Left ventricle myocardium superior (tissue), 1 donor: ENCODE measurements at regions not wholly inside any gene's neighbourhood (a gene's known extent, or its start where the extent isn't known, plus 50 kb on each side); places are given as distances from the start of the nearest gene placed in this dataset.
A peak's percentile ranks its signal among the peaks of the same experiment; 100 is the strongest.
"Not testable (repeated sequence)": the region's sequence is repeated elsewhere in the genome, so short reads cannot be mapped to it uniquely, and the experiment has no call there.

ENCODE experiments used
- ATAC-seq: fragments of 200-7000 bp; cut with Tn5 transposase; one replicate; pipeline ENCODE4 v1.9.1; 2020; ENCODE audit warnings: mild to moderate bottlenecking, moderate library complexity
- DNase-seq: peaks from one replicate; pipeline ENCODE4 v3.0.0-alpha.2; 2020
- intact Hi-C: fragments of 100-400 bp; cut with micrococcal nuclease; formaldehyde crosslinking; loops from one replicate; pipeline ENCODE4 v1.11.0; 2022
- donor health status: DM: no; HTN: yes; CAD: no; lungs with severe emphysema.

GRCh38 chr11:95655536-95655935, 134.0 kb downstream of the FAM76B start:
- no peak for ATAC-seq
- intact Hi-C loops: no loop called here
- no peak for DNase-seq

- ATAC-seq: no peak
These were observed 135.9 kb downstream of the FAM76B start for GRCh38 chr11:95653680-95654079.

GRCh38 chr11:95653099-95653498, 136.5 kb downstream of the FAM76B start:
- no peak for DNase-seq
- ATAC-seq: no peak
- intact Hi-C loops: no loop called here

More at GRCh38 chr11:95653680-95654079, 135.9 kb downstream of the FAM76B start:
- intact Hi-C loops: no loop called here
- no peak for DNase-seq

GRCh38 chr11:95652002-95652472, 137.5 kb downstream of the FAM76B start:
- no peak for DNase-seq
- peak; percentile 50 for ATAC-seq
- intact Hi-C loops: no loop called here

GRCh38 chr11:95650276-95650675, 139.3 kb downstream of the FAM76B start:
- intact Hi-C loops: no loop called here
- no peak for DNase-seq
- no peak for ATAC-seq

GRCh38 chr11:95647871-95648270, 141.7 kb downstream of the FAM76B start:
- intact Hi-C loops: no loop called here
- no peak for ATAC-seq
- DNase-seq: no peak

GRCh38 chr11:95647355-95647754, 142.2 kb downstream of the FAM76B start:
- DNase-seq (no peak), ATAC-seq (peak; percentile 47)
- intact Hi-C loops: no loop called here

- intact Hi-C loops: no loop called here
- DNase-seq (no peak), ATAC-seq (no peak)
These were observed 148.1 kb downstream of the FAM76B start for GRCh38 chr11:95641495-95641894.

- intact Hi-C loops: no loop called here
- DNase-seq: no peak
- no peak for ATAC-seq
These were observed 151.1 kb downstream of the FAM76B start for GRCh38 chr11:95638501-95638900.

- DNase-seq (no peak), ATAC-seq (no peak)
- intact Hi-C loops: no loop called here
These were observed 164.2 kb downstream of the FAM76B start for GRCh38 chr11:95625164-95625900.

GRCh38 chr11:95616256-95616804, 173.3 kb downstream of the FAM76B start:
- DNase-seq (no peak), ATAC-seq (no peak)
- intact Hi-C loops: no loop called here

GRCh38 chr11:95611827-95612226, 177.8 kb downstream of the FAM76B start:
- intact Hi-C loops: no loop called here
- ATAC-seq: no peak
- DNase-seq: no peak

GRCh38 chr11:95610185-95610584, 179.4 kb downstream of the FAM76B start:
- ATAC-seq, DNase-seq, intact Hi-C loops: not testable (repeated sequence)

- intact Hi-C loops: no loop called here
- ATAC-seq (no peak), DNase-seq (no peak)
These were observed 181.5 kb downstream of the FAM76B start for GRCh38 chr11:95608093-95608492.

GRCh38 chr11:95606824-95607223, 182.8 kb downstream of the FAM76B start:
- intact Hi-C loops: no loop called here
- no peak for ATAC-seq
- no peak for DNase-seq

GRCh38 chr11:95605271-95605940, 184.2 kb downstream of the FAM76B start:
- intact Hi-C loops: no loop called here
- no peak for ATAC-seq
- DNase-seq: no peak

GRCh38 chr11:95599959-95600586, 189.5 kb downstream of the FAM76B start:
- intact Hi-C loops: no loop called here
- no peak for ATAC-seq
- DNase-seq: no peak

- DNase-seq: no peak
- ATAC-seq: no peak
- intact Hi-C loops: no loop called here
These were observed 193.6 kb downstream of the FAM76B start for GRCh38 chr11:95595973-95596489.

- ATAC-seq: no peak
- no peak for DNase-seq
- intact Hi-C loops: no loop called here
These were observed 194.0 kb downstream of the FAM76B start for GRCh38 chr11:95595541-95595940.

- peak; percentile 25 for DNase-seq
- intact Hi-C loops: no loop called here
- ATAC-seq: no peak
These were observed 196.5 kb downstream of the FAM76B start for GRCh38 chr11:95593111-95593510.
